DMS 273 (cell line): ENCODE measurements at regions not wholly inside any gene's neighbourhood (a gene's known extent, or its start where the extent isn't known, plus 50 kb on each side); places are given as distances from the start of the nearest gene placed in this dataset.

ENCODE experiments used
- DNase-seq: peaks from one replicate; lab custom pipeline; 2025; ENCODE audit not compliant: unreplicated experiment; lab: John Stamatoyannopoulos, UW

GRCh38 chr6:7045746-7046145 is 62.0 kb upstream of the RREB1 start:
- DNase-seq, result no peak

DNA sequence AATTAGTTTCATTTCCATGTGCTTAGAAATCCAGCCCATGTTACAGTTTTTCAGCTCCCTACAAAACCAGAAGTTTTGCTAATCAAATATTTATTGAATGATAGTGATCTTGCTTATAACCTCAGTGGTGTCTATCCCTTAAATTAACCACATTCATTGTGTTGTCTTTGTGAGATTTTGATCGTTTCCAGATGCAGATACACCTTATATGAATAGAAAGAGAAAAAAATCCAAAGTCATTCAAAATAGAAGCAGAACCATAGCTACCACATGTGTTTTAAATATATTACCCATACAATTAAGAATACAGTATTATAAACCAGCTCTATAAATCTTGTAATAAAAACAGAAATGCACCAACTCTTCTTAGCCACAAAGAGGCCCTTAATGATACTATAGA is 60.6 kb upstream of the RREB1 start:
- no peak for DNase-seq

DNA sequence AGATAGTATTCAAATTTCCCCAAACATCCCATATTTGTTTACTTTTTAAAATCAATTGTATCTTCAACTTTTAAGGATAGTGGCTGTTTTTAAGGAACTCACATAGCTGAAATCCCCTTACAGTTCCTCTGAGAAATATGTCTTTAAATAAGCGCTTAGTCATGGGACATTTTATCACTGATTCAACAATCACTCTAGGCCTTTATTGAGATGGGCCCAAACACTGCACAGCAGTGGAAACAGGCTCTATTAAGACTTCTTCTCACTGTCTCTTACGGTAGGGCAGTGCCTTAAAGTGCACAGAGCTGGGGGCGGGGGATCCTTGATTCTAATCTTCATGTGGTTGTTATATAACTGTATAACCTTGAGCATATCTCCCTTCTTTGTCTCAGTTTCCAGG is 59.8 kb upstream of the RREB1 start:
- DNase-seq, result no peak

- no peak for DNase-seq
Observed at GRCh38 chr6:7048894-7049293, 58.9 kb upstream of the RREB1 start.

DNA sequence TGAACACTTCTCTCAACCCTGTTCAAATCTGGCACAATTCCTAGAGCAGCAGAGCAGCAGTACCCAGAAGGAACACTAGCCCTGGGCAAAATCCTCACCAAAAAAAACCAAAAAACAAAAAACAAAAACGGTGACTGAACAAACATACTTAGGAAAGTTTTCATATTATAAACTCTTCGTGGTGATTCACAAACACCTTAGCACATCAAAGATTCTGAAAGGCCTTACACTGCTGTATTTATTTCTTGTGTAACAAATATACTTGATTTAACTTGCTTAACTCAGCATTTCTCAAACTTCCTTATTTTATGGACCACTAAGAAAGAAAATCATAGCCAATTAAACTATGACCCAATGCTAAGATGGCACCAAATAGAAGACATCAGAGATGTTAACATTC is 57.8 kb upstream of the RREB1 start:
- peak; percentile 39 for DNase-seq

GRCh38 chr6:7050872-7051779 is 56.6 kb upstream of the RREB1 start:
- peak; percentile 59 for DNase-seq

- DNase-seq, result peak; percentile 74
Observed at GRCh38 chr6:7051780-7052442, 55.9 kb upstream of the RREB1 start.

DNA sequence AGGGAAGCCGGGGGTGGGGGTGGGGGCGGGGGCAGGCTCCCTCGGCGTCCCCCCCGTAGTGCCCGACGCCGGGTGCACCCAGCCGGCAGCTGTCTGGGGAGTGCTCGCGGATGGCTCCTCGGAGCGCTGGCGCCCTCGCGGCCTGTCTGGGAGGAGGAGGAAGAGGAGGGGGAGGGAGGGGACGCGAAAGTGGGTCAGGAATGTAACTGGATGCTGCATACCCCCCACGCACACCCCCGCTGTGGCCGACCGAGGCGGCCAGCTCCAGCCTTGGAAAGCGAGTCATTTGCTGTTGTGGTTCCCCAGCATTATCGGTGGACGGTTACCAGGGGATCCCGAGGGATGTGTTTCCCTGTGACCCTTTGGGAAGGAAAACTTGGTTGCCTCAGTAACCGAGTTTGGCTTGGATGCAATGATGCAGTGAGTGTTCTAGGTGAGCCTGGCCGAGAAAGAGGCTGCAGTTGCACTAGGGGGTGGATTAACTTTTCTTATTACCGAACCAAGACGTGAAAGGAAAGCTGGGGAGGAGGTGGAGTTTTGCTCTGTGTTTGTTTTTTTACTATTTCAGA is 55.2 kb upstream of the RREB1 start:
- peak; percentile 76 for DNase-seq

GRCh38 chr6:7053125-7053774 is 54.5 kb upstream of the RREB1 start:
- DNase-seq, result no peak
